Loucy (cell line): ENCODE measurements at regions not wholly inside any gene's neighbourhood (a gene's known extent, or its start where the extent isn't known, plus 50 kb on each side); places are given as distances from the start of the nearest gene placed in this dataset.

Source experiments
- H2AFZ ChIP-seq: fragments of 200-600 bp; sonication (generic); 2 replicates; pipeline ENCODE4 v1.6.0; 2016; ENCODE audit warnings: antibody characterized with exemption, mild to moderate bottlenecking, low read length, moderate library complexity
- H3F3A ChIP-seq: fragments of 200-600 bp; 2 replicates; pipeline ENCODE4 v1.6.0; 2016; ENCODE audit warnings: antibody characterized with exemption, low read depth, mild to moderate bottlenecking
- H3K27me3 ChIP-seq: fragments of 200-600 bp; sonication (generic); 2 replicates; pipeline ENCODE4 v1.6.1; 2014; ENCODE audit warnings: low read length, mild to moderate bottlenecking; ENCODE audit not compliant: insufficient read depth, poor library complexity, severe bottlenecking
- H3K36me3 ChIP-seq: fragments of 200-600 bp; sonication (generic); 2 replicates; pipeline ENCODE4 v1.6.1; 2016; ENCODE audit warnings: low read length; ENCODE audit not compliant: insufficient read depth
- H3K4me1 ChIP-seq: fragments of 200-600 bp; sonication (generic); 2 replicates; pipeline ENCODE4 v1.5.1; 2014; ENCODE audit warnings: low read length, mild to moderate bottlenecking; ENCODE audit not compliant: insufficient read depth, poor library complexity, severe bottlenecking
- H3K4me2 ChIP-seq: fragments of 200-600 bp; sonication (generic); 2 replicates; pipeline ENCODE4 v1.6.0; 2014; ENCODE audit warnings: antibody characterized with exemption, low read length, low read depth, mild to moderate bottlenecking; ENCODE audit not compliant: poor library complexity, severe bottlenecking
- H3K4me3 ChIP-seq: fragments of 200-600 bp; sonication (generic); 2 replicates; pipeline ENCODE4 v1.5.1; 2014; ENCODE audit warnings: low read length, mild to moderate bottlenecking, mixed read lengths; ENCODE audit not compliant: poor library complexity, severe bottlenecking
- H3K79me2 ChIP-seq: fragments of 200-600 bp; sonication (generic); 2 replicates; pipeline ENCODE4 v1.6.1; 2014; ENCODE audit warnings: low read length; ENCODE audit not compliant: insufficient read depth
- H3K9ac ChIP-seq: fragments of 200-600 bp; sonication (generic); 2 replicates; pipeline ENCODE4 v1.6.0; 2014; ENCODE audit warnings: mild to moderate bottlenecking, low read depth, low read length, moderate library complexity; ENCODE audit not compliant: poor library complexity, severe bottlenecking
- H3K9me2 ChIP-seq: fragments of 200-600 bp; sonication (generic); replicated peaks from 2 replicates; pipeline ENCODE4 v1.6.1; 2016; ENCODE audit warnings: low read depth, low read length, mixed read lengths
- H3K9me3 ChIP-seq: fragments of 200-600 bp; sonication (generic); 2 replicates; pipeline ENCODE4 v1.6.1; 2014; ENCODE audit warnings: mild to moderate bottlenecking, antibody characterized with exemption, low read length, low read depth; ENCODE audit not compliant: insufficient read depth
- H4K20me1 ChIP-seq: fragments of 200-600 bp; sonication (generic); 2 replicates; pipeline ENCODE4 v1.6.0; 2014; ENCODE audit warnings: antibody characterized with exemption, low read length, mild to moderate bottlenecking; ENCODE audit not compliant: insufficient read depth, poor library complexity, severe bottlenecking
- CTCF ChIP-seq: fragments of 200-600 bp; sonication (generic); conservative IDR thresholded peaks from 2 replicates; pipeline ENCODE4 v1.5.1; 2014; ENCODE audit warnings: mild to moderate bottlenecking, antibody characterized with exemption, low read length
- EZH2phosphoT487 ChIP-seq: fragments of 200-600 bp; IDR thresholded peaks from 2 replicates; pipeline ENCODE4 v1.6.1; 2018; ENCODE audit warnings: antibody characterized with exemption, mild to moderate bottlenecking, moderate library complexity, borderline replicate concordance

GRCh38 chr14:44763356-44763755 is 198.4 kb downstream of the KLHL28 start:
- Histone ChIP-seq H4K20me1 (no peaks in the 10 kb centered on the region), H3F3A (no peaks in the 10 kb centered on the region), H3K4me1 (no peaks in the 10 kb centered on the region), H3K79me2 (no peaks in the 10 kb centered on the region), H3K4me2 (no peak overlapping the region), H3K9me2 (no peaks in the 10 kb centered on the region), H3K9me3 (no peaks in the 10 kb centered on the region), H3K36me3 (no peaks in the 10 kb centered on the region), H3K4me3 (no peak overlapping the region), H3K27me3 (no peaks in the 10 kb centered on the region), H2AFZ (no peak overlapping the region), H3K9ac (no peak overlapping the region)
- TF ChIP-seq EZH2phosphoT487 (no peak), CTCF (no peak)

- TF ChIP-seq EZH2phosphoT487: no peak
- TF ChIP-seq CTCF: no peak
- Histone ChIP-seq H3K4me2 (no peak overlapping the region), H3K9me2 (no peaks in the 10 kb centered on the region), H3K9ac (no peak overlapping the region), H3K79me2 (no peaks in the 10 kb centered on the region), H3K9me3 (no peaks in the 10 kb centered on the region), H3K4me1 (no peaks in the 10 kb centered on the region), H3F3A (no peaks in the 10 kb centered on the region), H3K27me3 (no peaks in the 10 kb centered on the region), H3K36me3 (no peaks in the 10 kb centered on the region), H4K20me1 (no peaks in the 10 kb centered on the region), H3K4me3 (no peak overlapping the region), H2AFZ (no peak overlapping the region)
These were observed 202.5 kb downstream of the KLHL28 start for GRCh38 chr14:44759277-44759676.

DNA sequence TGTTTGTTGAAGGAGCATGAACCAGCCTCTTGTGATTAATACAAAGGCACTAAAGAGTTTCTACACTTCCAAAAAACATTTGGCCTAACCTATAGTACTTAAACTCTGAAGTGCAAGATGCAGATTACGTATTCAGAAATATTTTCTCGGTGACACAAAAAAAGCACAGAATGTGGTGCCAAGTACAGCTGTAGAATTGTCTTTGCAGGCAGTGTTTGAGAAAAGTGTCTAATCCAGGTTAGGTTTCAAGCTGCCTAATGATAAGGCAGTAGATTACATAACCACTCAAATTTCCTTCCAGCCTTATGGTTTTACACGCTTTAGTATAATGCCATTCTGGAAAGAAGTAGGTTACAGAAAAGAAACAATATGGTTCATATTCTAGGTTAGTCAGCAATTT is 205.2 kb downstream of the KLHL28 start:
- Histone ChIP-seq H3K27me3 (no peaks in the 10 kb centered on the region), H2AFZ (no peak overlapping the region), H4K20me1 (no peaks in the 10 kb centered on the region), H3K9me3 (no peaks in the 10 kb centered on the region), H3K4me3 (no peak overlapping the region), H3F3A (no peaks in the 10 kb centered on the region), H3K4me1 (no peaks in the 10 kb centered on the region), H3K9ac (no peak overlapping the region), H3K4me2 (no peak overlapping the region), H3K36me3 (no peaks in the 10 kb centered on the region), H3K79me2 (no peaks in the 10 kb centered on the region), H3K9me2 (no peaks in the 10 kb centered on the region)
- no peak for TF ChIP-seq CTCF
- TF ChIP-seq EZH2phosphoT487: no peak
